K562 (cell line): ENCODE measurements at regions not wholly inside any gene's neighbourhood (a gene's known extent, or its start where the extent isn't known, plus 50 kb on each side); places are given as distances from the start of the nearest gene placed in this dataset.

Experiments used
- ATAC-seq: fragments of 200-7000 bp; cut with Tn5 transposase; 3 replicates; pipeline ENCODE4 v1.9.1; 2020; ENCODE audit warnings: moderate library complexity
- BruUV-seq: library from RNA; stranded (reverse); fragments of 400-500 nt; replicated peaks from 2 replicates; lab custom pipeline; 2021; lab: Mats Ljungman, UMichigan
- CTCF ChIA-PET: fragments of 300-600 bp; formaldehyde crosslinking; extraction: SDS; loops from one replicate; lab custom pipeline; 2021; ENCODE audit warnings: low intra/inter-chr PET ratio; lab: Yijun Ruan, JAX
- POLR2A ChIA-PET: fragments of 300-600, 350-650 bp; sonication (Branson Sonifier 250); formaldehyde crosslinking; extraction: SDS; loops from one replicate; lab custom pipeline; 2021; ENCODE audit warnings: antibody characterized with exemption, inconsistent platforms; lab: Yijun Ruan, JAX
- DNase-seq, 4 experiments: peaks; one replicate each; pipeline versions ENCODE4 v3.0.0 to v3.0.0-alpha.2; 2011 to 2018; ENCODE audit warnings: low spot score in 3 of 4, mixed read lengths in 3 of 4; ENCODE audit errors: extremely low read depth in 1 of 4
- FAIRE-seq: peaks from 2 replicates; lab custom pipeline; 2011; peaks lifted over from hg19 to GRCh38; lab: Jason Lieb, UNC
- H2AFZ ChIP-seq: 2 replicates; pipeline ENCODE4 v1.6.0; 2011; ENCODE audit warnings: low read depth, low read length, control low read depth, inconsistent platforms
- H3K27ac ChIP-seq: fragments of 200-600 bp; 3 replicates; pipeline ENCODE4 v1.8.0; 2011; ENCODE audit warnings: low read depth, mild to moderate bottlenecking, control low read depth, inconsistent platforms, low read length, moderate library complexity, mixed read lengths; ENCODE audit errors: extremely low read depth
- H3K27me3 ChIP-seq, 2 experiments: fragments of 300-600 bp in 1 of 2; 2 replicates in 1 of 2; 3 replicates in 1 of 2; pipeline versions ENCODE4 v1.6.0 to v1.8.0; 2011; ENCODE audit warnings: inconsistent platforms in 2 of 2, low read length in 2 of 2, mild to moderate bottlenecking in 1 of 2, mixed read lengths in 1 of 2, moderate library complexity in 1 of 2; ENCODE audit not compliant: control insufficient read depth in 2 of 2, insufficient read depth in 2 of 2
- H3K36me3 ChIP-seq: fragments of 300-600 bp; 3 replicates; pipeline ENCODE4 v1.8.0; 2011; ENCODE audit warnings: mild to moderate bottlenecking, low read length, inconsistent platforms; ENCODE audit not compliant: control insufficient read depth, insufficient read depth
- H3K4me1 ChIP-seq, 2 experiments: fragments of 200-600 bp in 1 of 2; replicated peaks in 1 of 2; 2 replicates in 1 of 2; 3 replicates in 1 of 2; pipeline versions ENCODE4 v1.5.1 to v1.8.0; 2011; ENCODE audit warnings: inconsistent platforms in 2 of 2, low read length in 2 of 2, mild to moderate bottlenecking in 1 of 2, mixed read lengths in 1 of 2, moderate library complexity in 1 of 2; ENCODE audit not compliant: control insufficient read depth in 2 of 2, insufficient read depth in 2 of 2
- H3K4me2 ChIP-seq: 2 replicates; pipeline ENCODE4 v1.6.1; 2011; ENCODE audit warnings: low read length, control low read depth, inconsistent platforms, mixed read lengths; ENCODE audit not compliant: insufficient read depth
- H3K4me3 ChIP-seq: fragments of 200-600 bp; sonication (generic), shearing (Covaris generic); 2 replicates; pipeline ENCODE4 v1.5.1; 2016; ENCODE audit warnings: control low read depth, inconsistent platforms
- H3K79me2 ChIP-seq: fragments of 200-600 bp; 3 replicates; pipeline ENCODE4 v1.8.0; 2011; ENCODE audit warnings: low read length, inconsistent platforms; ENCODE audit not compliant: control insufficient read depth, insufficient read depth
- H3K9ac ChIP-seq, 2 experiments: 2 replicates each; pipeline versions ENCODE4 v1.6.0 to v1.6.1; 2011; ENCODE audit warnings: low read depth in 2 of 2, low read length in 2 of 2, control low read depth in 1 of 2, inconsistent platforms in 1 of 2, mild to moderate bottlenecking in 1 of 2, mixed read lengths in 1 of 2; ENCODE audit not compliant: insufficient read depth in 1 of 2
- H3K9me1 ChIP-seq: one replicate; pipeline ENCODE4 v1.6.0; 2011; ENCODE audit warnings: inconsistent platforms, mild to moderate bottlenecking, low read length, moderate library complexity; ENCODE audit not compliant: control insufficient read depth, insufficient read depth
- H3K9me3 ChIP-seq: replicated peaks from 2 replicates; pipeline ENCODE4 v1.5.1; 2011; ENCODE audit warnings: low read depth, low read length, inconsistent platforms; ENCODE audit not compliant: control insufficient read depth, insufficient read depth
- H4K20me1 ChIP-seq: replicated peaks from 2 replicates; pipeline ENCODE4 v1.6.1; 2011; ENCODE audit warnings: low read length, inconsistent platforms, mixed read lengths; ENCODE audit not compliant: control insufficient read depth, insufficient read depth
- BMI1 ChIP-seq: fragments of 150-350 bp; IDR thresholded peaks from 2 replicates; pipeline ENCODE4 v1.6.1; 2014; ENCODE audit warnings: low read length
- FIP1L1 ChIP-seq: fragments of 200-400 bp; formaldehyde crosslinking; IDR thresholded peaks from 2 replicates; pipeline ENCODE4 v1.6.1; 2018; ENCODE audit warnings: mild to moderate bottlenecking, low read depth, low read length; ENCODE audit not compliant: poor library complexity, severe bottlenecking
- KDM5B ChIP-seq: fragments of 200-600 bp; sonication (generic); IDR thresholded peaks from 2 replicates; pipeline ENCODE4 v1.6.1; 2012; ENCODE audit warnings: low read depth, mild to moderate bottlenecking, moderate library complexity, low read length, control low read depth, inconsistent platforms; ENCODE audit not compliant: insufficient replicate concordance
- NBN ChIP-seq: fragments of 450-650 bp; IDR thresholded peaks from 2 replicates; pipeline ENCODE4 v1.6.1; 2016; ENCODE audit warnings: low read depth, mild to moderate bottlenecking
- NR4A1 ChIP-seq, 2 experiments: fragments of 250-450 bp in 1 of 2; fragments of 450-650 bp in 1 of 2; sonication (Bioruptor Pico) in 1 of 2; IDR thresholded peaks; 2 replicates each; pipeline versions ENCODE4 v1.4.0 to v1.6.1; 2016 to 2020; ENCODE audit warnings: mild to moderate bottlenecking in 2 of 2, missing compliant biosample characterization in 1 of 2, missing genetic modification characterization in 1 of 2, moderate library complexity in 1 of 2
- OTX1 ChIP-seq: fragments of 450-650 bp; formaldehyde crosslinking; IDR thresholded peaks from 2 replicates; pipeline ENCODE4 v1.4.0; 2022; ENCODE audit warnings: mild to moderate bottlenecking
- PTRF ChIP-seq: fragments of 450-650 bp; IDR thresholded peaks from 2 replicates; pipeline ENCODE4 v1.6.1; 2016; ENCODE audit warnings: mild to moderate bottlenecking, missing genetic modification characterization, missing compliant biosample characterization
- ZEB2 ChIP-seq: fragments of 450-650 bp; IDR thresholded peaks from 2 replicates; pipeline ENCODE4 v1.6.1; 2016
- WGBS: fragments of 100-300 bp; shearing (Covaris generic); methylation state at CpG from one replicate; pipeline ENCODE4 v1.1.6; 2016; ENCODE audit warnings: low coverage, mixed read lengths; ENCODE audit not compliant: insufficient coverage; ENCODE audit errors: missing lambda C conversion rate; 5-methylcytosine and 5-hydroxymethylcytosine counted together
- in situ Hi-C: fragments of 300-500 bp; cut with MboI; formaldehyde crosslinking; loops from 4 replicates; pipeline ENCODE4 v1.15.0; 2018; ENCODE audit warnings: inconsistent platforms, mixed read lengths
- intact Hi-C: fragments of 100-400 bp; cut with micrococcal nuclease; formaldehyde crosslinking; loops from 2 replicates; pipeline ENCODE4 v1.14.2; 2022
- TF ChIP-seq, protein P1 (sequence below): fragments of 250-450 bp; sonication (Bioruptor Pico); IDR thresholded peaks from 2 replicates; pipeline ENCODE4 v1.8.0; 2022; ENCODE audit warnings: moderate library complexity, mild to moderate bottlenecking, inconsistent platforms
- TF ChIP-seq, protein P2 (sequence below): sonication (generic); formaldehyde crosslinking; IDR thresholded peaks from 2 replicates; pipeline ENCODE4 v1.8.0; 2022; ENCODE audit warnings: mild to moderate bottlenecking, missing genetic modification reagents
- TF ChIP-seq, protein P3 (sequence below): fragments of 250-450 bp; sonication (Bioruptor Pico); IDR thresholded peaks from 2 replicates; pipeline ENCODE4 v1.8.0; 2022; ENCODE audit warnings: inconsistent platforms, mild to moderate bottlenecking, moderate library complexity, borderline replicate concordance

DNA sequence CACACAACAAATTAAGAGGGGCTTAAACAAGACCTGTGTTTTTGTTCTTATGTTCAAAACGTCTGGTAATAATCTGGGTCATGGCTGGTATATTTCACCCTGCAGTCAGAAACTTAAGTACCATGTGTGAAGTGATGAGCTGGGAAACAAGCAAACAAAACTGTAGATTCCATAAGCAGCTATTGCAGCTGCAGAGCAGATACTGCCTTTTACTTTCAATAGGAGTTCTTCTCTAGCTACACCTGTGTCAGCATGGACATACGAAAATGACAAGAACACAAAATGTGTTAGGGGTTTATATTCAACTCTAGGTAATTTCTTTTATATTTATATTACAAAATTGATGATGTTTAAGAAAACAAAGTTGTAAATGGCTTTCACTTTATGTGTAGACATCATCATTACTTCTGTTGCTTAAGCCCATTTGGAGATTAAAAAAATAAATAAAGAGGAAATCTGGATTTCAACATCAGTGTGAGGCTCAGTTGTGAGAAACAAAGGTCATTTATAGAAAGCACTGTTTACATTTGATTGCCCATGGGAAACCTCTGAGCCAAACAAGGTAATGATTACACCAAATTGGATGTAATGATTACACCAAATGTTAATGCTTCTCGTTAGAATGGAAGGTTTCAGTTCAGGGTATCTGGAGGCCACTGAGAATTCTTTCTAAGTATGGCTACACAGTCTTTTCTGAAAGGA, 451.0 kb upstream of the SLC10A2 start:
- no peak for ATAC-seq
- H3K4me3 ChIP-seq = no peak overlapping the region
- no peaks in the 10 kb centered on the region for H3K4me1 ChIP-seq
- H3K9me1 ChIP-seq = no peaks in the 10 kb centered on the region
- CTCF ChIA-PET = no interaction called here
- TF ChIP-seq FIP1L1 (no peak), OTX1 (CRISPR knock-in tag) (no peak), BMI1 (no peak), NR4A1 (CRISPR knock-in tag; IDR thresholded peaks at IDR 0.05) (no peak), NR4A1 (tag; IDR thresholded peaks at IDR 0.05) (no peak), KDM5B (no peak), NBN (no peak), PTRF (tag) (no peak), ZEB2 (no peak)
- TF ChIP-seq, protein P1, sequence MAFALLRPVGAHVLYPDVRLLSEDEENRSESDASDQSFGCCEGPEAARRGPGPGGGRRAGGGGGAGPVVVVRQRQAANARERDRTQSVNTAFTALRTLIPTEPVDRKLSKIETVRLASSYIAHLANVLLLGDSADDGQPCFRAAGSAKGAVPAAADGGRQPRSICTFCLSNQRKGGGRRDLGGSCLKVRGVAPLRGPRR (CRISPR knock-in tag) = no peak
- TF ChIP-seq, protein P2, sequence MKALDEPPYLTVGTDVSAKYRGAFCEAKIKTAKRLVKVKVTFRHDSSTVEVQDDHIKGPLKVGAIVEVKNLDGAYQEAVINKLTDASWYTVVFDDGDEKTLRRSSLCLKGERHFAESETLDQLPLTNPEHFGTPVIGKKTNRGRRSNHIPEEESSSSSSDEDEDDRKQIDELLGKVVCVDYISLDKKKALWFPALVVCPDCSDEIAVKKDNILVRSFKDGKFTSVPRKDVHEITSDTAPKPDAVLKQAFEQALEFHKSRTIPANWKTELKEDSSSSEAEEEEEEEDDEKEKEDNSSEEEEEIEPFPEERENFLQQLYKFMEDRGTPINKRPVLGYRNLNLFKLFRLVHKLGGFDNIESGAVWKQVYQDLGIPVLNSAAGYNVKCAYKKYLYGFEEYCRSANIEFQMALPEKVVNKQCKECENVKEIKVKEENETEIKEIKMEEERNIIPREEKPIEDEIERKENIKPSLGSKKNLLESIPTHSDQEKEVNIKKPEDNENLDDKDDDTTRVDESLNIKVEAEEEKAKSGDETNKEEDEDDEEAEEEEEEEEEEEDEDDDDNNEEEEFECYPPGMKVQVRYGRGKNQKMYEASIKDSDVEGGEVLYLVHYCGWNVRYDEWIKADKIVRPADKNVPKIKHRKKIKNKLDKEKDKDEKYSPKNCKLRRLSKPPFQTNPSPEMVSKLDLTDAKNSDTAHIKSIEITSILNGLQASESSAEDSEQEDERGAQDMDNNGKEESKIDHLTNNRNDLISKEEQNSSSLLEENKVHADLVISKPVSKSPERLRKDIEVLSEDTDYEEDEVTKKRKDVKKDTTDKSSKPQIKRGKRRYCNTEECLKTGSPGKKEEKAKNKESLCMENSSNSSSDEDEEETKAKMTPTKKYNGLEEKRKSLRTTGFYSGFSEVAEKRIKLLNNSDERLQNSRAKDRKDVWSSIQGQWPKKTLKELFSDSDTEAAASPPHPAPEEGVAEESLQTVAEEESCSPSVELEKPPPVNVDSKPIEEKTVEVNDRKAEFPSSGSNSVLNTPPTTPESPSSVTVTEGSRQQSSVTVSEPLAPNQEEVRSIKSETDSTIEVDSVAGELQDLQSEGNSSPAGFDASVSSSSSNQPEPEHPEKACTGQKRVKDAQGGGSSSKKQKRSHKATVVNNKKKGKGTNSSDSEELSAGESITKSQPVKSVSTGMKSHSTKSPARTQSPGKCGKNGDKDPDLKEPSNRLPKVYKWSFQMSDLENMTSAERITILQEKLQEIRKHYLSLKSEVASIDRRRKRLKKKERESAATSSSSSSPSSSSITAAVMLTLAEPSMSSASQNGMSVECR (CRISPR knock-in tag) = no peak
- TF ChIP-seq, protein P3, sequence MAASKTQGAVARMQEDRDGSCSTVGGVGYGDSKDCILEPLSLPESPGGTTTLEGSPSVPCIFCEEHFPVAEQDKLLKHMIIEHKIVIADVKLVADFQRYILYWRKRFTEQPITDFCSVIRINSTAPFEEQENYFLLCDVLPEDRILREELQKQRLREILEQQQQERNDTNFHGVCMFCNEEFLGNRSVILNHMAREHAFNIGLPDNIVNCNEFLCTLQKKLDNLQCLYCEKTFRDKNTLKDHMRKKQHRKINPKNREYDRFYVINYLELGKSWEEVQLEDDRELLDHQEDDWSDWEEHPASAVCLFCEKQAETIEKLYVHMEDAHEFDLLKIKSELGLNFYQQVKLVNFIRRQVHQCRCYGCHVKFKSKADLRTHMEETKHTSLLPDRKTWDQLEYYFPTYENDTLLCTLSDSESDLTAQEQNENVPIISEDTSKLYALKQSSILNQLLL (CRISPR knock-in tag) = no peak
- TF ChIP-seq, all 486 proteins: peak for 0
- Histone ChIP-seq H2AFZ (no peak overlapping the region), H3K36me3 (no peaks in the 10 kb centered on the region), H3K9me3 (no peaks in the 10 kb centered on the region), H3K27ac (no peak overlapping the region), H4K20me1 (no peaks in the 10 kb centered on the region), H3K27me3 (no peaks in the 10 kb centered on the region), H3K4me2 (no peak overlapping the region), H3K9ac (no peak overlapping the region), H3K79me2 (no peaks in the 10 kb centered on the region)
- no peak for DNase-seq
- in situ Hi-C loops (no loop called here), intact Hi-C loops (no loop called here)
- no peak for FAIRE-seq
- WGBS = 0% methylated on average over 3 of the region's 3 CpGs
- POLR2A ChIA-PET = no interaction called here
- no TSS peak for BruUV-seq
